Naive thymus-derived CD4-positive, alpha-beta T cell (primary cell): ENCODE measurements at regions not wholly inside any gene's neighbourhood (a gene's known extent, or its start where the extent isn't known, plus 50 kb on each side); places are given as distances from the start of the nearest gene placed in this dataset.

ENCODE experiments used
- ATAC-seq: fragments of 150-1000 bp; cut with Tn5 transposase; 2 replicates; pipeline ENCODE4 v1.10.0; 2021; ENCODE audit warnings: mild to moderate bottlenecking, moderate library complexity
- CTCF ChIA-PET: fragments of 350-600 bp; sonication (Branson Sonifier 250); formaldehyde crosslinking; loops from one replicate; lab custom pipeline; 2021; ENCODE audit warnings: antibody characterized with exemption; lab: Charles Lee
- POLR2A ChIA-PET: fragments of 350-600 bp; sonication (Branson Sonifier 250); formaldehyde crosslinking; loops from one replicate; lab custom pipeline; 2021; ENCODE audit warnings: antibody characterized with exemption, inconsistent platforms; lab: Charles Lee
- DNase-seq, 9 donors: peaks; one replicate each; pipeline versions ENCODE4 v3.0.0 to v3.0.0-alpha.2; 2020 to 2022; ENCODE audit warnings: mixed read lengths in 1 of 9
- H3K27ac ChIP-seq: one replicate; pipeline ENCODE4 v1.7.0; 2013; ENCODE audit warnings: mild to moderate bottlenecking, low read depth, low read length, moderate library complexity
- H3K27me3 ChIP-seq, 2 donors: one replicate each; pipeline ENCODE4 v1.7.0; 2013; ENCODE audit warnings: low read length in 2 of 2, mild to moderate bottlenecking in 2 of 2, moderate library complexity in 2 of 2; ENCODE audit not compliant: control insufficient read depth in 2 of 2, insufficient read depth in 2 of 2
- H3K36me3 ChIP-seq, 3 experiments: 1 replicate in 2 of 3; 2 replicates in 1 of 3; pipeline ENCODE4 v1.7.0; 2013; ENCODE audit warnings: low read length in 3 of 3, mild to moderate bottlenecking in 3 of 3, moderate library complexity in 1 of 3; ENCODE audit not compliant: insufficient read depth in 3 of 3, control insufficient read depth in 2 of 3
- H3K4me1 ChIP-seq, 2 donors: one replicate each; pipeline ENCODE4 v1.7.0; 2013; ENCODE audit warnings: low read length in 2 of 2, mild to moderate bottlenecking in 2 of 2, moderate library complexity in 1 of 2; ENCODE audit not compliant: control insufficient read depth in 2 of 2, insufficient read depth in 2 of 2
- H3K4me3 ChIP-seq: 2 replicates; pipeline ENCODE4 v1.7.0; 2013; ENCODE audit warnings: mild to moderate bottlenecking, low read length
- H3K9me3 ChIP-seq, 3 experiments: 1 replicate in 2 of 3; 2 replicates in 1 of 3; pipeline ENCODE4 v1.7.0; 2013; ENCODE audit warnings: low read length in 3 of 3; ENCODE audit not compliant: control insufficient read depth in 2 of 3
- H3K27ac Mint-ChIP-seq, 9 donors: one replicate each; pipeline ENCODE4 v1.8.0; 2020 to 2022; ENCODE audit warnings: mixed read lengths in 9 of 9, mild to moderate bottlenecking in 8 of 9, moderate library complexity in 5 of 9, inconsistent platforms in 2 of 9
- H3K27me3 Mint-ChIP-seq, 5 donors: one replicate each; pipeline ENCODE4 v1.8.0; 2021 to 2022; ENCODE audit warnings: mixed read lengths in 5 of 5, mild to moderate bottlenecking in 1 of 5
- H3K36me3 Mint-ChIP-seq, 5 donors: one replicate each; pipeline ENCODE4 v1.8.0; 2020 to 2022; ENCODE audit warnings: mixed read lengths in 5 of 5, mild to moderate bottlenecking in 3 of 5, inconsistent platforms in 1 of 5
- H3K4me1 Mint-ChIP-seq, 7 donors: one replicate each; pipeline ENCODE4 v1.8.0; 2020 to 2022; ENCODE audit warnings: mixed read lengths in 7 of 7, mild to moderate bottlenecking in 3 of 7, inconsistent platforms in 1 of 7
- H3K4me3 Mint-ChIP-seq, 10 donors: one replicate each; pipeline ENCODE4 v1.8.0; 2020 to 2022; ENCODE audit warnings: mild to moderate bottlenecking in 10 of 10, mixed read lengths in 10 of 10, moderate library complexity in 6 of 10, inconsistent platforms in 2 of 10
- H3K9me3 Mint-ChIP-seq, 11 donors: one replicate each; pipeline ENCODE4 v1.8.0; 2020 to 2022; ENCODE audit warnings: mixed read lengths in 11 of 11, mild to moderate bottlenecking in 4 of 11, inconsistent platforms in 1 of 11, moderate library complexity in 1 of 11
- intact Hi-C, 2 donors: fragments of 100-400 bp; cut with micrococcal nuclease; formaldehyde crosslinking; loops; one replicate each; pipeline ENCODE4 v1.15.1; 2023

GRCh38 chr15:95085056-95085455 is 853.7 kb downstream of the MCTP2 start:
- Histone ChIP-seq H3K4me3 (no peak overlapping the region), H3K9me3 (no peaks in the 10 kb centered on the region), H3K27ac (no peak overlapping the region), H3K4me1 (no peaks in the 10 kb centered on the region), H3K27me3 (no peaks in the 10 kb centered on the region), H3K36me3 (no peaks in the 10 kb centered on the region)
- no peak overlapping the region for H3K4me3 Mint-ChIP-seq
- peaks cover 0 to 8% (median 0%) of the 10 kb centered on the region in 5 donors for H3K27me3 Mint-ChIP-seq
- DNase-seq, result no peak
- H3K36me3 Mint-ChIP-seq, result no peaks in the 10 kb centered on the region
- H3K27ac Mint-ChIP-seq, result no peak overlapping the region
- ChIA-PET POLR2A (no interaction called here), CTCF (no interaction called here)
- intact Hi-C loops, result no loop called here
- peaks cover 0 to 4% (median 0%) of the 10 kb centered on the region in 11 donors for H3K9me3 Mint-ChIP-seq
- ATAC-seq, result no peak
- H3K4me1 Mint-ChIP-seq, result no peaks in the 10 kb centered on the region

GRCh38 chr15:95086531-95087252 is 855.3 kb downstream of the MCTP2 start:
- Histone ChIP-seq H3K4me3 (no peak overlapping the region), H3K27me3 (no peaks in the 10 kb centered on the region), H3K4me1 (no peaks in the 10 kb centered on the region), H3K36me3 (no peaks in the 10 kb centered on the region), H3K9me3 (no peaks in the 10 kb centered on the region), H3K27ac (no peak overlapping the region)
- H3K4me1 Mint-ChIP-seq, result no peaks in the 10 kb centered on the region
- ChIA-PET POLR2A (no interaction called here), CTCF (no interaction called here)
- H3K4me3 Mint-ChIP-seq, result no peak overlapping the region
- DNase-seq (no peak), ATAC-seq (no peak)
- H3K9me3 Mint-ChIP-seq, result peaks cover 0 to 3% (median 0%) of the 10 kb centered on the region in 11 donors
- peaks cover 0 to 8% (median 0%) of the 10 kb centered on the region in 5 donors for H3K27me3 Mint-ChIP-seq
- no peaks in the 10 kb centered on the region for H3K36me3 Mint-ChIP-seq
- H3K27ac Mint-ChIP-seq, result no peak overlapping the region
- intact Hi-C loops, result no loop called here

GRCh38 chr15:95087253-95087609 is 855.9 kb downstream of the MCTP2 start:
- Mint-ChIP-seq H3K27ac (no peak overlapping the region), H3K36me3 (no peaks in the 10 kb centered on the region), H3K4me3 (no peak overlapping the region), H3K9me3 (peaks cover 0 to 2% (median 0%) of the 10 kb centered on the region in 11 donors), H3K4me1 (no peaks in the 10 kb centered on the region), H3K27me3 (peaks cover 0 to 8% (median 0%) of the 10 kb centered on the region in 5 donors)
- Histone ChIP-seq H3K4me1 (no peaks in the 10 kb centered on the region), H3K9me3 (no peaks in the 10 kb centered on the region), H3K4me3 (no peak overlapping the region), H3K27ac (no peak overlapping the region), H3K27me3 (no peaks in the 10 kb centered on the region), H3K36me3 (no peaks in the 10 kb centered on the region)
- ChIA-PET POLR2A (no interaction called here), CTCF (no interaction called here)
- DNase-seq, result no peak
- intact Hi-C loops, result no loop called here
- ATAC-seq, result no peak

- H3K4me1 ChIP-seq, result no peaks in the 10 kb centered on the region
- H3K36me3 Mint-ChIP-seq, result no peaks in the 10 kb centered on the region
- no peak for ATAC-seq
- H3K4me3 ChIP-seq, result no peak overlapping the region
- peaks cover 0 to 7% (median 0%) of the 10 kb centered on the region in 5 donors for H3K27me3 Mint-ChIP-seq
- no peak overlapping the region for H3K27ac ChIP-seq
- no peak overlapping the region for H3K4me3 Mint-ChIP-seq
- no peaks in the 10 kb centered on the region for H3K4me1 Mint-ChIP-seq
- no peaks in the 10 kb centered on the region for H3K27me3 ChIP-seq
- intact Hi-C loops, result no loop called here
- CTCF ChIA-PET, result no interaction called here
- H3K27ac Mint-ChIP-seq, result no peak overlapping the region
- POLR2A ChIA-PET, result no interaction called here
- DNase-seq, result no peak
- peaks cover 0 to 3% (median 0%) of the 10 kb centered on the region in 11 donors for H3K9me3 Mint-ChIP-seq
- H3K36me3 ChIP-seq, result no peaks in the 10 kb centered on the region
- no peaks in the 10 kb centered on the region for H3K9me3 ChIP-seq
Measured at GRCh38 chr15:95091444-95091843, 860.1 kb downstream of the MCTP2 start.

GRCh38 chr15:95095250-95095649 is 863.9 kb downstream of the MCTP2 start:
- Histone ChIP-seq H3K4me1 (no peaks in the 10 kb centered on the region), H3K9me3 (no peaks in the 10 kb centered on the region), H3K36me3 (no peaks in the 10 kb centered on the region), H3K27me3 (no peaks in the 10 kb centered on the region), H3K27ac (no peak overlapping the region), H3K4me3 (no peak overlapping the region)
- CTCF ChIA-PET, result no interaction called here
- H3K9me3 Mint-ChIP-seq, result peaks cover 0 to 3% (median 0%) of the 10 kb centered on the region in 11 donors
- peaks cover 0 to 7% (median 0%) of the 10 kb centered on the region in 5 donors for H3K27me3 Mint-ChIP-seq
- no peaks in the 10 kb centered on the region for H3K4me1 Mint-ChIP-seq
- H3K27ac Mint-ChIP-seq, result no peak overlapping the region
- DNase-seq (no peak), ATAC-seq (no peak)
- H3K4me3 Mint-ChIP-seq, result no peak overlapping the region
- POLR2A ChIA-PET, result no interaction called here
- intact Hi-C loops, result no loop called here
- H3K36me3 Mint-ChIP-seq, result no peaks in the 10 kb centered on the region

GRCh38 chr15:95096651-95097050 is 865.3 kb downstream of the MCTP2 start:
- no peaks in the 10 kb centered on the region for H3K36me3 ChIP-seq
- H3K27me3 Mint-ChIP-seq, result no peaks in the 10 kb centered on the region
- no peak overlapping the region for H3K4me3 Mint-ChIP-seq
- H3K9me3 Mint-ChIP-seq, result peaks cover 0 to 9% (median 0%) of the 10 kb centered on the region in 11 donors
- H3K4me1 ChIP-seq, result no peaks in the 10 kb centered on the region
- CTCF ChIA-PET, result no interaction called here
- H3K4me3 ChIP-seq, result no peak overlapping the region
- POLR2A ChIA-PET, result no interaction called here
- intact Hi-C loops, result no loop called here
- no peaks in the 10 kb centered on the region for H3K9me3 ChIP-seq
- no peaks in the 10 kb centered on the region for H3K27me3 ChIP-seq
- ATAC-seq (no peak), DNase-seq (no peak)
- no peaks in the 10 kb centered on the region for H3K36me3 Mint-ChIP-seq
- no peak overlapping the region for H3K27ac Mint-ChIP-seq
- no peak overlapping the region for H3K27ac ChIP-seq
- no peaks in the 10 kb centered on the region for H3K4me1 Mint-ChIP-seq

- H3K4me3 ChIP-seq, result no peak overlapping the region
- DNase-seq (no peak), ATAC-seq (no peak)
- CTCF ChIA-PET, result no interaction called here
- no peaks in the 10 kb centered on the region for H3K9me3 ChIP-seq
- no peak overlapping the region for H3K4me3 Mint-ChIP-seq
- H3K27ac Mint-ChIP-seq, result no peak overlapping the region
- no peaks in the 10 kb centered on the region for H3K4me1 ChIP-seq
- no peaks in the 10 kb centered on the region for H3K36me3 Mint-ChIP-seq
- no peaks in the 10 kb centered on the region for H3K4me1 Mint-ChIP-seq
- POLR2A ChIA-PET, result no interaction called here
- H3K36me3 ChIP-seq, result no peaks in the 10 kb centered on the region
- intact Hi-C loops, result no loop called here
- H3K9me3 Mint-ChIP-seq, result peaks cover 0 to 9% (median 0%) of the 10 kb centered on the region in 11 donors
- no peaks in the 10 kb centered on the region for H3K27me3 ChIP-seq
- H3K27ac ChIP-seq, result no peak overlapping the region
- H3K27me3 Mint-ChIP-seq, result peaks cover 0 to 4% (median 0%) of the 10 kb centered on the region in 5 donors
Measured at GRCh38 chr15:95097361-95097760, 866.0 kb downstream of the MCTP2 start.
